HCT116 (cell line): ENCODE measurements at regions not wholly inside any gene's neighbourhood (a gene's known extent, or its start where the extent isn't known, plus 50 kb on each side); places are given as distances from the start of the nearest gene placed in this dataset.

ENCODE experiments used
- ATAC-seq: fragments of 200-7000 bp; cut with Tn5 transposase; 2 replicates; pipeline ENCODE4 v1.9.1; 2020; ENCODE audit warnings: mild to moderate bottlenecking, moderate library complexity
- BruUV-seq: library from RNA; stranded (reverse); fragments of 400-500 nt; replicated peaks from 2 replicates; lab custom pipeline; 2021; lab: Mats Ljungman, UMichigan
- CTCF ChIA-PET: fragments of 300-600 bp; sonication (Branson Sonifier 250); formaldehyde crosslinking; loops from one replicate; lab custom pipeline; 2021; ENCODE audit warnings: antibody characterized with exemption; lab: Charles Lee
- POLR2A ChIA-PET: fragments of 300-600, 350-600 bp; sonication (Branson Sonifier 250); formaldehyde crosslinking; loops from one replicate; lab custom pipeline; 2021; ENCODE audit warnings: antibody characterized with exemption; lab: Charles Lee
- RAD21 ChIA-PET, 2 experiments: fragments of 300-600 bp; sonication (Branson Sonifier 250); formaldehyde crosslinking; loops; one replicate each; lab custom pipeline; 2023; ENCODE audit warnings: low total read pairs in 2 of 2; ENCODE audit not compliant: uncharacterized antibody in 2 of 2, unreplicated experiment in 2 of 2, low non-redundant PET in 1 of 2; lab: Charles Lee
- DNase-seq: peaks from one replicate; pipeline ENCODE4 v3.0.0-alpha.2; 2010; ENCODE audit warnings: low read depth, low spot score
- H2AFZ ChIP-seq: fragments of 200-600 bp; shearing (Covaris generic), sonication (generic); 2 replicates; pipeline ENCODE4 v1.6.1; 2017; ENCODE audit warnings: low read depth, mixed run types, mixed read lengths, antibody characterized with exemption, low read length; ENCODE audit not compliant: poor library complexity, severe bottlenecking
- H3K27ac ChIP-seq: 2 replicates; pipeline ENCODE4 v1.5.1; 2012; ENCODE audit warnings: low read depth, low read length
- H3K27me3 ChIP-seq: fragments of 200-600 bp; sonication (generic); 2 replicates; pipeline ENCODE4 v1.6.1; 2016; ENCODE audit warnings: mixed run types, low read length, mixed read lengths; ENCODE audit not compliant: insufficient read depth
- H3K36me3 ChIP-seq, 2 experiments: fragments of 200-500 bp in 1 of 2; fragments of 200-600 bp in 1 of 2; sonication (Bioruptor generic) in 1 of 2; sonication (generic) in 1 of 2; 2 replicates each; pipeline versions ENCODE4 v1.5.1 to v1.6.1; 2014 to 2016; ENCODE audit warnings: low read length in 2 of 2, inconsistent platforms in 1 of 2, mixed read lengths in 1 of 2, mixed run types in 1 of 2; ENCODE audit not compliant: insufficient read depth in 2 of 2, control insufficient read depth in 1 of 2
- H3K4me1 ChIP-seq, 2 experiments: fragments of 200-600 bp in 1 of 2; sonication (generic) in 1 of 2; 2 replicates each; pipeline versions ENCODE4 v1.5.1 to v1.6.1; 2012 to 2017; ENCODE audit warnings: low read length in 2 of 2, inconsistent platforms in 1 of 2, mild to moderate bottlenecking in 1 of 2, mixed read lengths in 1 of 2, mixed run types in 1 of 2, moderate library complexity in 1 of 2; ENCODE audit not compliant: insufficient read depth in 2 of 2, control insufficient read depth in 1 of 2
- H3K4me2 ChIP-seq: fragments of 200-600 bp; sonication (generic); 2 replicates; pipeline ENCODE4 v1.6.1; 2017; ENCODE audit warnings: mixed run types, low read length, mixed read lengths
- H3K4me3 ChIP-seq, 2 experiments: fragments of 200-600 bp in 1 of 2; sonication (generic) in 1 of 2; replicated peaks in 1 of 2; 2 replicates each; pipeline ENCODE4 v1.5.1; 2011 to 2016; ENCODE audit warnings: low read length in 2 of 2, control low read depth in 1 of 2, low read depth in 1 of 2, mild to moderate bottlenecking in 1 of 2, mixed read lengths in 1 of 2, mixed run types in 1 of 2
- H3K79me2 ChIP-seq: fragments of 200-600 bp; sonication (generic); 2 replicates; pipeline ENCODE4 v1.6.1; 2017; ENCODE audit warnings: mild to moderate bottlenecking, mixed run types, low read length, moderate library complexity, mixed read lengths; ENCODE audit not compliant: insufficient read depth
- H3K9ac ChIP-seq: fragments of 200-600 bp; sonication (generic); 2 replicates; pipeline ENCODE4 v1.6.1; 2016; ENCODE audit warnings: low read length, mixed read lengths
- H3K9me2 ChIP-seq: fragments of 200-600 bp; sonication (generic), shearing (Covaris generic); 2 replicates; pipeline ENCODE4 v1.6.1; 2017; ENCODE audit warnings: mixed run types, mild to moderate bottlenecking, moderate library complexity; ENCODE audit not compliant: insufficient read depth
- H3K9me3 ChIP-seq, 2 experiments: fragments of 200-500 bp in 1 of 2; fragments of 200-600 bp in 1 of 2; sonication (Bioruptor generic) in 1 of 2; sonication (generic) in 1 of 2; 2 replicates each; pipeline ENCODE4 v1.6.1; 2014 to 2017; ENCODE audit warnings: low read length in 2 of 2, mixed read lengths in 2 of 2, inconsistent platforms in 1 of 2, low read depth in 1 of 2, mild to moderate bottlenecking in 1 of 2, mixed run types in 1 of 2, moderate library complexity in 1 of 2; ENCODE audit not compliant: control insufficient read depth in 1 of 2, insufficient read depth in 1 of 2
- H4K20me1 ChIP-seq: fragments of 200-600 bp; sonication (generic), shearing (Covaris generic); 2 replicates; pipeline ENCODE4 v1.6.1; 2017; ENCODE audit warnings: mixed run types, mild to moderate bottlenecking, moderate library complexity; ENCODE audit not compliant: insufficient read depth
- CEBPB ChIP-seq: IDR thresholded peaks from 2 replicates; pipeline ENCODE4 v1.6.1; 2012; ENCODE audit warnings: low read depth
- EZH2 ChIP-seq: fragments of 200-600 bp; sonication (generic); IDR thresholded peaks from 2 replicates; pipeline ENCODE4 v1.6.1; 2017; ENCODE audit warnings: antibody characterized with exemption, mixed run types
- EZH2phosphoT487 ChIP-seq: fragments of 200-600 bp; IDR thresholded peaks from 2 replicates; pipeline ENCODE4 v1.6.1; 2018; ENCODE audit warnings: antibody characterized with exemption, borderline replicate concordance
- FOSL1 ChIP-seq: IDR thresholded peaks from 2 replicates; pipeline ENCODE4 v1.6.1; 2012; ENCODE audit warnings: low read depth
- POLR2A ChIP-seq: IDR thresholded peaks from 2 replicates; pipeline ENCODE4 v1.7.0; 2011; ENCODE audit warnings: borderline replicate concordance; ENCODE audit not compliant: insufficient read depth, insufficient read length; ENCODE audit errors: extremely low read depth
- RAD21 ChIP-seq: IDR thresholded peaks from 2 replicates; pipeline ENCODE4 v1.6.1; 2012; ENCODE audit warnings: low read depth, mild to moderate bottlenecking
- SIN3A ChIP-seq: IDR thresholded peaks from 2 replicates; pipeline ENCODE4 v1.6.1; 2012; ENCODE audit warnings: low read depth
- SRF ChIP-seq: IDR thresholded peaks from 2 replicates; pipeline ENCODE4 v1.6.1; 2012; ENCODE audit warnings: low read depth
- ZNF274 ChIP-seq: fragments of 200-500 bp; sonication (Bioruptor generic); IDR thresholded peaks from 2 replicates; pipeline ENCODE4 v1.6.1; 2014; ENCODE audit warnings: mild to moderate bottlenecking, low read depth, low read length, inconsistent platforms
- intact Hi-C: fragments of 100-400 bp; cut with micrococcal nuclease; formaldehyde crosslinking; loops from 2 replicates; pipeline ENCODE4 v1.10.0; 2022
- TF ChIP-seq, protein P1 (sequence below): IDR thresholded peaks from 2 replicates; pipeline ENCODE4 v1.6.1; 2012
- TF ChIP-seq, protein P2 (sequence below): IDR thresholded peaks from 2 replicates; pipeline ENCODE4 v1.6.1; 2011; ENCODE audit warnings: mild to moderate bottlenecking, low read length, moderate library complexity; ENCODE audit not compliant: insufficient replicate concordance; ENCODE audit errors: extremely low read depth
- TF ChIP-seq, protein P3 (sequence below): IDR thresholded peaks from 2 replicates; pipeline ENCODE4 v1.6.1; 2012; ENCODE audit warnings: low read depth

DNA sequence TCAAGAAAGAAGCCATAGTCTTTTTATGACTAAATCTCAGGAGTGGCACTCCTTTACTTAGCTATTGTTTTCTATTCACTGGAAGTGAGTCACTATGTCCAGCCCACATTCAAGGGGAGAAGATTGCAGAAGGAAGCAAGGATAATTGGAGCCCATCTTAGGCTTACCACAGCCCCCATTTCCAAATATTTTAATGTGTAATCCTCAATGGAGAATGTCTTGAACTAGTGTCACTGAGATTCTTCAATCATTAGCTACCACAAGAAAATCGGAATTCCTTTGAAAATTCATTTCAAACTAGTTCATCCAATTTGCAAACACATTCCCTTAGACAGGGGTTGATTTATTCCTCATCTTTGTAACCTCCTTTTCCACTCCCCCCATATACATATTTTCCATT lies 84.7 kb downstream of the DLEU7 start:
- POLR2A ChIA-PET, result no interaction called here
- no peaks in the 10 kb centered on the region for H3K9me2 ChIP-seq
- no peaks in the 10 kb centered on the region for H3K79me2 ChIP-seq
- H3K36me3 ChIP-seq, result no peaks in the 10 kb centered on the region
- CTCF ChIA-PET, result no interaction called here
- ATAC-seq, result no peak
- TF ChIP-seq RAD21 (no peak), EZH2phosphoT487 (no peak), ZNF274 (no peak)
- TF ChIP-seq, protein P1, sequence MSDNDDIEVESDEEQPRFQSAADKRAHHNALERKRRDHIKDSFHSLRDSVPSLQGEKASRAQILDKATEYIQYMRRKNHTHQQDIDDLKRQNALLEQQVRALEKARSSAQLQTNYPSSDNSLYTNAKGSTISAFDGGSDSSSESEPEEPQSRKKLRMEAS, result no peak
- TF ChIP-seq, all 23 proteins: peak for 0
- DNase-seq, result no peak
- H2AFZ ChIP-seq, result no peak overlapping the region
- H4K20me1 ChIP-seq, result no peaks in the 10 kb centered on the region
- H3K27ac ChIP-seq, result no peak overlapping the region
- RAD21 ChIA-PET, result no interaction called here
- intact Hi-C loops, result no loop called here
- H3K4me2 ChIP-seq, result no peak overlapping the region
- no peak overlapping the region for H3K4me3 ChIP-seq
- peaks cover 6 to 8% of the 10 kb centered on the region in 2 experiments; a peak in 2 of 4 replicates for H3K4me1 ChIP-seq
- H3K9me3 ChIP-seq, result peaks cover 0 to 9% of the 10 kb centered on the region in 2 experiments; a peak in 1 of 4 replicates
- BruUV-seq, result no TSS peak
- no peak overlapping the region for H3K9ac ChIP-seq
- H3K27me3 ChIP-seq, result no peaks in the 10 kb centered on the region

DNA sequence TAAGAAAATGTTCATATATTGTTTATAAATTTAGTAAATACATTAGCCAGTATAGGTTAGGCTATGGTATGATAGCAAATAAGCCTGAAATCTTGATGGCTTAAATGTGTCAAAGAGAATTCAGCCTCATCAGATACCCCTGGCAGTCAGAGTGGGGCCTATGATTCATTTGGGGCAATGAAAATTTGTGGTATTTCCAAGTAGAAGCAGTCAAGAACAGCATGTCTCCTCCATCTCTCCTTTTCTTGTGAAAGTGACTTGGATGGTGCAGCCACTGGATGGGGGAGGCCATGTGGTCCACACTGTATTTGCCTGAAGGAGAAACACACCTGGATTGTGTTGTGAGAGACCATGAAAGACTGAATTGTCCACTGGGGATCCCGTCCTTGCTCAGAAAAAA lies 82.7 kb downstream of the DLEU7 start:
- peaks cover 0 to 9% of the 10 kb centered on the region in 2 experiments; a peak in 1 of 4 replicates for H3K9me3 ChIP-seq
- H4K20me1 ChIP-seq, result no peaks in the 10 kb centered on the region
- H3K36me3 ChIP-seq, result no peaks in the 10 kb centered on the region
- intact Hi-C loops, result no loop called here
- no peak overlapping the region for H3K4me2 ChIP-seq
- no peak overlapping the region for H3K9ac ChIP-seq
- H3K79me2 ChIP-seq, result no peaks in the 10 kb centered on the region
- no peak overlapping the region for H3K4me3 ChIP-seq
- DNase-seq (no peak), ATAC-seq (no peak)
- no peaks in the 10 kb centered on the region for H3K9me2 ChIP-seq
- peaks cover 6 to 8% of the 10 kb centered on the region in 2 experiments; a peak in 2 of 4 replicates for H3K4me1 ChIP-seq
- H3K27ac ChIP-seq, result no peak overlapping the region
- ChIA-PET POLR2A (no interaction called here), RAD21 (no interaction called here), CTCF (no interaction called here)
- no peak overlapping the region for H2AFZ ChIP-seq
- BruUV-seq, result no TSS peak
- TF ChIP-seq, protein P2, sequence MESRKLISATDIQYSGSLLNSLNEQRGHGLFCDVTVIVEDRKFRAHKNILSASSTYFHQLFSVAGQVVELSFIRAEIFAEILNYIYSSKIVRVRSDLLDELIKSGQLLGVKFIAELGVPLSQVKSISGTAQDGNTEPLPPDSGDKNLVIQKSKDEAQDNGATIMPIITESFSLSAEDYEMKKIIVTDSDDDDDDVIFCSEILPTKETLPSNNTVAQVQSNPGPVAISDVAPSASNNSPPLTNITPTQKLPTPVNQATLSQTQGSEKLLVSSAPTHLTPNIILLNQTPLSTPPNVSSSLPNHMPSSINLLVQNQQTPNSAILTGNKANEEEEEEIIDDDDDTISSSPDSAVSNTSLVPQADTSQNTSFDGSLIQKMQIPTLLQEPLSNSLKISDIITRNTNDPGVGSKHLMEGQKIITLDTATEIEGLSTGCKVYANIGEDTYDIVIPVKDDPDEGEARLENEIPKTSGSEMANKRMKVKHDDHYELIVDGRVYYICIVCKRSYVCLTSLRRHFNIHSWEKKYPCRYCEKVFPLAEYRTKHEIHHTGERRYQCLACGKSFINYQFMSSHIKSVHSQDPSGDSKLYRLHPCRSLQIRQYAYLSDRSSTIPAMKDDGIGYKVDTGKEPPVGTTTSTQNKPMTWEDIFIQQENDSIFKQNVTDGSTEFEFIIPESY, result no peak
- no peak for TF ChIP-seq EZH2
- no peak for TF ChIP-seq RAD21
- no peak for TF ChIP-seq FOSL1
- TF ChIP-seq SIN3A, result no peak
- no peak for TF ChIP-seq ZNF274
- TF ChIP-seq, protein P1, result no peak
- no peak for TF ChIP-seq SRF
- no peak for TF ChIP-seq EZH2phosphoT487
- TF ChIP-seq POLR2A, result no peak
- TF ChIP-seq, protein P3, sequence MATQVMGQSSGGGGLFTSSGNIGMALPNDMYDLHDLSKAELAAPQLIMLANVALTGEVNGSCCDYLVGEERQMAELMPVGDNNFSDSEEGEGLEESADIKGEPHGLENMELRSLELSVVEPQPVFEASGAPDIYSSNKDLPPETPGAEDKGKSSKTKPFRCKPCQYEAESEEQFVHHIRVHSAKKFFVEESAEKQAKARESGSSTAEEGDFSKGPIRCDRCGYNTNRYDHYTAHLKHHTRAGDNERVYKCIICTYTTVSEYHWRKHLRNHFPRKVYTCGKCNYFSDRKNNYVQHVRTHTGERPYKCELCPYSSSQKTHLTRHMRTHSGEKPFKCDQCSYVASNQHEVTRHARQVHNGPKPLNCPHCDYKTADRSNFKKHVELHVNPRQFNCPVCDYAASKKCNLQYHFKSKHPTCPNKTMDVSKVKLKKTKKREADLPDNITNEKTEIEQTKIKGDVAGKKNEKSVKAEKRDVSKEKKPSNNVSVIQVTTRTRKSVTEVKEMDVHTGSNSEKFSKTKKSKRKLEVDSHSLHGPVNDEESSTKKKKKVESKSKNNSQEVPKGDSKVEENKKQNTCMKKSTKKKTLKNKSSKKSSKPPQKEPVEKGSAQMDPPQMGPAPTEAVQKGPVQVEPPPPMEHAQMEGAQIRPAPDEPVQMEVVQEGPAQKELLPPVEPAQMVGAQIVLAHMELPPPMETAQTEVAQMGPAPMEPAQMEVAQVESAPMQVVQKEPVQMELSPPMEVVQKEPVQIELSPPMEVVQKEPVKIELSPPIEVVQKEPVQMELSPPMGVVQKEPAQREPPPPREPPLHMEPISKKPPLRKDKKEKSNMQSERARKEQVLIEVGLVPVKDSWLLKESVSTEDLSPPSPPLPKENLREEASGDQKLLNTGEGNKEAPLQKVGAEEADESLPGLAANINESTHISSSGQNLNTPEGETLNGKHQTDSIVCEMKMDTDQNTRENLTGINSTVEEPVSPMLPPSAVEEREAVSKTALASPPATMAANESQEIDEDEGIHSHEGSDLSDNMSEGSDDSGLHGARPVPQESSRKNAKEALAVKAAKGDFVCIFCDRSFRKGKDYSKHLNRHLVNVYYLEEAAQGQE, result no peak
- TF ChIP-seq CEBPB, result no peak
- no peaks in the 10 kb centered on the region for H3K27me3 ChIP-seq
